WTC11 (cell line): ENCODE measurements at regions not wholly inside any gene's neighbourhood (a gene's known extent, or its start where the extent isn't known, plus 50 kb on each side); places are given as distances from the start of the nearest gene placed in this dataset.

Experiments
- ATAC-seq: fragments of 200-7000 bp; cut with Tn5 transposase; 2 replicates; pipeline ENCODE4 v1.10.0; 2021; ENCODE audit warnings: mild to moderate bottlenecking, moderate library complexity
- CTCF ChIA-PET: fragments of 300-600 bp; sonication (Branson Sonifier 250); formaldehyde crosslinking; loops from one replicate; lab custom pipeline; 2021; ENCODE audit warnings: antibody characterized with exemption; lab: Charles Lee
- POLR2A ChIA-PET: fragments of 350-600 bp; sonication (Branson Sonifier 250); formaldehyde crosslinking; loops from one replicate; lab custom pipeline; 2021; ENCODE audit warnings: antibody characterized with exemption; lab: Charles Lee
- DNase-seq: peaks from one replicate; pipeline ENCODE4 v3.0.0; 2021; ENCODE audit warnings: low spot score
- H3K27ac Mint-ChIP-seq: 2 replicates; pipeline ENCODE4 v1.8.0; 2021; ENCODE audit warnings: mixed read lengths
- H3K27me3 Mint-ChIP-seq: 2 replicates; pipeline ENCODE4 v1.8.0; 2021; ENCODE audit warnings: low read depth, mild to moderate bottlenecking, moderate library complexity, mixed read lengths
- H3K36me3 Mint-ChIP-seq: 2 replicates; pipeline ENCODE4 v1.8.0; 2021; ENCODE audit warnings: mixed read lengths
- H3K4me1 Mint-ChIP-seq: 2 replicates; pipeline ENCODE4 v1.8.0; 2022; ENCODE audit warnings: mixed read lengths
- H3K4me3 Mint-ChIP-seq: 2 replicates; pipeline ENCODE4 v1.8.0; 2021; ENCODE audit warnings: mild to moderate bottlenecking, moderate library complexity, mixed read lengths
- H3K9me3 Mint-ChIP-seq: 2 replicates; pipeline ENCODE4 v1.8.0; 2021; ENCODE audit warnings: mixed read lengths
- CBFB ChIP-seq: sonication (generic); formaldehyde crosslinking; IDR thresholded peaks from 2 replicates; pipeline ENCODE4 v1.8.1; 2022; ENCODE audit warnings: mild to moderate bottlenecking, low read depth, missing genetic modification reagents
- CDX4 ChIP-seq: fragments of 250-450 bp; sonication (Bioruptor Pico); IDR thresholded peaks from 2 replicates; pipeline ENCODE4 v1.9.0; 2021; ENCODE audit warnings: moderate library complexity, mild to moderate bottlenecking, inconsistent platforms, borderline replicate concordance
- E2F4 ChIP-seq: sonication (generic); formaldehyde crosslinking; IDR thresholded peaks from 2 replicates; pipeline ENCODE4 v1.8.1; 2022; ENCODE audit warnings: low read depth, mild to moderate bottlenecking, moderate library complexity, missing genetic modification reagents, borderline replicate concordance
- ESRRA ChIP-seq: sonication (generic); formaldehyde crosslinking; IDR thresholded peaks from 2 replicates; pipeline ENCODE4 v1.8.1; 2022; ENCODE audit warnings: mild to moderate bottlenecking, missing genetic modification reagents, borderline replicate concordance
- FOXK1 ChIP-seq: sonication (generic); formaldehyde crosslinking; IDR thresholded peaks from 2 replicates; pipeline ENCODE4 v1.8.0; 2022; ENCODE audit warnings: mild to moderate bottlenecking, moderate library complexity, missing genetic modification reagents
- FOXP1 ChIP-seq: sonication (generic); formaldehyde crosslinking; IDR thresholded peaks from 2 replicates; pipeline ENCODE4 v1.8.0; 2022; ENCODE audit warnings: missing genetic modification reagents, mild to moderate bottlenecking, moderate library complexity, borderline replicate concordance
- GRHL2 ChIP-seq: fragments of 250-450 bp; sonication (Bioruptor Pico); IDR thresholded peaks from 2 replicates; pipeline ENCODE4 v1.8.0; 2022; ENCODE audit warnings: mild to moderate bottlenecking, moderate library complexity; ENCODE audit not compliant: insufficient replicate concordance, severe bottlenecking
- GTF2I ChIP-seq: fragments of 250-450 bp; sonication (Bioruptor Pico); conservative IDR thresholded peaks from 2 replicates; pipeline ENCODE4 v1.4.0; 2021; ENCODE audit warnings: mild to moderate bottlenecking
- JUN ChIP-seq: sonication (generic); formaldehyde crosslinking; IDR thresholded peaks from 2 replicates; pipeline ENCODE4 v1.8.0; 2023; ENCODE audit warnings: mild to moderate bottlenecking, missing genetic modification reagents
- NR1H2 ChIP-seq: sonication (generic); formaldehyde crosslinking; IDR thresholded peaks from 2 replicates; pipeline ENCODE4 v1.9.0; 2021; ENCODE audit warnings: mild to moderate bottlenecking, moderate library complexity, missing genetic modification reagents
- NR3C1 ChIP-seq: sonication (generic); formaldehyde crosslinking; conservative IDR thresholded peaks from 2 replicates; pipeline ENCODE4 v1.8.1; 2023; ENCODE audit warnings: low read depth, mild to moderate bottlenecking, missing genetic modification reagents
- PRRX2 ChIP-seq: fragments of 250-450 bp; sonication (Bioruptor Pico); IDR thresholded peaks from 2 replicates; pipeline ENCODE4 v1.8.0; 2021; ENCODE audit warnings: mild to moderate bottlenecking
- SMAD4 ChIP-seq: sonication (generic); formaldehyde crosslinking; IDR thresholded peaks from 2 replicates; pipeline ENCODE4 v1.8.0; 2022; ENCODE audit warnings: mild to moderate bottlenecking, missing genetic modification reagents
- SOX15 ChIP-seq: fragments of 250-450 bp; sonication (Bioruptor Pico); IDR thresholded peaks from 2 replicates; pipeline ENCODE4 v1.9.0; 2021; ENCODE audit warnings: mild to moderate bottlenecking
- TEAD1 ChIP-seq: sonication (generic); formaldehyde crosslinking; IDR thresholded peaks from 2 replicates; pipeline ENCODE4 v1.8.0; 2022; ENCODE audit warnings: mild to moderate bottlenecking, missing genetic modification reagents
- TEAD4 ChIP-seq: sonication (generic); formaldehyde crosslinking; IDR thresholded peaks from 2 replicates; pipeline ENCODE4 v1.8.0; 2022; ENCODE audit warnings: mild to moderate bottlenecking, missing genetic modification reagents
- USF1 ChIP-seq: sonication (generic); formaldehyde crosslinking; IDR thresholded peaks from 2 replicates; pipeline ENCODE4 v1.8.0; 2022; ENCODE audit warnings: mild to moderate bottlenecking, missing genetic modification reagents
- USF2 ChIP-seq: sonication (generic); formaldehyde crosslinking; IDR thresholded peaks from 2 replicates; pipeline ENCODE4 v1.8.1; 2023; ENCODE audit warnings: mild to moderate bottlenecking, missing genetic modification reagents, moderate library complexity
- ZBTB43 ChIP-seq: sonication (generic); formaldehyde crosslinking; IDR thresholded peaks from 2 replicates; pipeline ENCODE4 v1.8.1; 2023; ENCODE audit warnings: mild to moderate bottlenecking, missing genetic modification reagents
- ZMAT4 ChIP-seq: fragments of 250-450 bp; sonication (Bioruptor Pico); IDR thresholded peaks from 2 replicates; pipeline ENCODE4 v1.9.0; 2021; ENCODE audit warnings: mild to moderate bottlenecking
- ZNF281 ChIP-seq: sonication (generic); formaldehyde crosslinking; IDR thresholded peaks from 2 replicates; pipeline ENCODE4 v1.8.0; 2023; ENCODE audit warnings: mild to moderate bottlenecking, missing genetic modification reagents
- ZNF317 ChIP-seq: sonication (generic); formaldehyde crosslinking; IDR thresholded peaks from 2 replicates; pipeline ENCODE4 v1.8.1; 2023; ENCODE audit warnings: low read depth, mild to moderate bottlenecking, moderate library complexity, missing genetic modification reagents, borderline replicate concordance
- ZNF671 ChIP-seq: fragments of 250-450 bp; sonication (Bioruptor Pico); IDR thresholded peaks from 2 replicates; pipeline ENCODE4 v1.8.0; 2021; ENCODE audit warnings: mild to moderate bottlenecking

GRCh38 chr21:32138658-32139057 is 140.2 kb downstream of the MIS18A start:
- Mint-ChIP-seq H3K9me3 (peaks cover 17% of the 10 kb centered on the region), H3K27me3 (no peaks in the 10 kb centered on the region), H3K4me1 (peaks cover 12% of the 10 kb centered on the region), H3K27ac (no peak overlapping the region), H3K36me3 (peaks cover 3% of the 10 kb centered on the region; the same call in 1 of the 2 replicates), H3K4me3 (no peak overlapping the region)
- ChIA-PET POLR2A (no interaction called here), CTCF (no interaction called here)
- TF ChIP-seq NR3C1 (no peak), SMAD4 (CRISPR knock-in tag) (no peak), E2F4 (no peak), USF2 (CRISPR knock-in tag) (no peak), JUN (CRISPR knock-in tag) (no peak), CBFB (no peak), NR1H2 (CRISPR knock-in tag) (no peak), ZBTB43 (no peak)
- ATAC-seq, result no peak
- DNase-seq, result no peak

GRCh38 chr21:32137931-32138330 is 140.9 kb downstream of the MIS18A start:
- DNase-seq (no peak), ATAC-seq (no peak)
- no peak for TF ChIP-seq PRRX2
- no peak for TF ChIP-seq ZNF671
- no peak for TF ChIP-seq FOXP1
- no peak for TF ChIP-seq TEAD4 (CRISPR knock-in tag)
- no peak for TF ChIP-seq ZMAT4 (CRISPR knock-in tag)
- Mint-ChIP-seq H3K27ac (no peak overlapping the region), H3K27me3 (no peaks in the 10 kb centered on the region), H3K4me3 (no peak overlapping the region), H3K36me3 (peaks cover 3% of the 10 kb centered on the region; the same call in 1 of the 2 replicates), H3K4me1 (peaks cover 7% of the 10 kb centered on the region), H3K9me3 (peaks cover 17% of the 10 kb centered on the region)
- CTCF ChIA-PET, result no interaction called here
- POLR2A ChIA-PET, result no interaction called here

GRCh38 chr21:32137266-32137665 is 141.6 kb downstream of the MIS18A start:
- ChIA-PET CTCF (no interaction called here), POLR2A (no interaction called here)
- H3K27me3 Mint-ChIP-seq, result no peaks in the 10 kb centered on the region
- peaks cover 17% of the 10 kb centered on the region for H3K9me3 Mint-ChIP-seq
- DNase-seq (no peak), ATAC-seq (no peak)
- H3K27ac Mint-ChIP-seq, result 0 out of 2 replicates have a peak overlapping the region, but pooled peaks have one; percentile 9
- no peak overlapping the region for H3K4me3 Mint-ChIP-seq
- TF ChIP-seq GRHL2 (CRISPR knock-in tag) (no peak), USF1 (CRISPR knock-in tag) (no peak), TEAD1 (CRISPR knock-in tag) (no peak), ESRRA (CRISPR knock-in tag) (no peak), ZNF281 (CRISPR knock-in tag) (no peak), FOXK1 (no peak), SOX15 (CRISPR knock-in tag) (no peak), GTF2I (CRISPR knock-in tag) (no peak), ZNF317 (CRISPR knock-in tag) (no peak), CDX4 (CRISPR knock-in tag) (no peak)
- H3K36me3 Mint-ChIP-seq, result peaks cover 3% of the 10 kb centered on the region; the same call in 1 of the 2 replicates
- H3K4me1 Mint-ChIP-seq, result peaks cover 11% of the 10 kb centered on the region; the same call in 1 of the 2 replicates
